OCI-LY3 (cell line): ENCODE measurements at regions not wholly inside any gene's neighbourhood (a gene's known extent, or its start where the extent isn't known, plus 50 kb on each side); places are given as distances from the start of the nearest gene placed in this dataset.
"Not testable (repeated sequence)": the region's sequence is repeated elsewhere in the genome, so short reads cannot be mapped to it uniquely, and the experiment has no call there.

Source experiments
- H2AFZ ChIP-seq: fragments of 200-600, 300-600 bp; shearing (Covaris generic); 2 replicates; pipeline ENCODE4 v1.6.0; 2014; ENCODE audit warnings: antibody characterized with exemption, low read depth, low read length
- H3K27ac ChIP-seq: fragments of 200-600, 300-600 bp; sonication (generic); 2 replicates; pipeline ENCODE4 v1.5.1; 2014; ENCODE audit warnings: mild to moderate bottlenecking, low read length, moderate library complexity, mixed read lengths
- H3K27me3 ChIP-seq: fragments of 200-600, 300-600 bp; sonication (generic); 2 replicates; pipeline ENCODE4 v1.6.1; 2014; ENCODE audit warnings: low read depth, low read length, mixed read lengths
- H3K36me3 ChIP-seq: fragments of 200-600, 300-600 bp; sonication (generic); replicated peaks from 2 replicates; pipeline ENCODE3; 2014; ENCODE audit warnings: low read depth, low read length, mixed read lengths
- H3K4me1 ChIP-seq: fragments of 300-600, 200-600 bp; sonication (generic); 2 replicates; pipeline ENCODE4 v1.6.1; 2014; ENCODE audit warnings: low read length, mixed read lengths
- H3K4me2 ChIP-seq: fragments of 200-600, 300-600 bp; sonication (generic); 2 replicates; pipeline ENCODE4 v1.6.1; 2014; ENCODE audit warnings: low read length, mixed read lengths
- H3K4me3 ChIP-seq: fragments of 300-600, 200-600 bp; sonication (generic); 2 replicates; pipeline ENCODE4 v1.5.1; 2014; ENCODE audit warnings: antibody characterized with exemption, mild to moderate bottlenecking, low read length, moderate library complexity
- H3K79me2 ChIP-seq: fragments of 300-600, 200-600 bp; shearing (Covaris generic); 2 replicates; pipeline ENCODE4 v1.6.1; 2014; ENCODE audit warnings: mild to moderate bottlenecking, low read length, mixed read lengths
- H3K9ac ChIP-seq: fragments of 300-600, 200-600 bp; shearing (Covaris generic); 2 replicates; pipeline ENCODE4 v1.6.0; 2014; ENCODE audit warnings: mild to moderate bottlenecking, low read length, moderate library complexity
- H3K9me3 ChIP-seq: fragments of 200-600, 300-600 bp; shearing (Covaris generic); 2 replicates; pipeline ENCODE4 v1.6.1; 2014; ENCODE audit warnings: low read length, mixed read lengths; ENCODE audit not compliant: insufficient read depth
- H4K20me1 ChIP-seq: fragments of 200-600, 300-600 bp; sonication (generic); 2 replicates; pipeline ENCODE4 v1.6.1; 2016; ENCODE audit warnings: low read length, mixed read lengths; ENCODE audit not compliant: insufficient read depth
- CTCF ChIP-seq: fragments of 200-600, 300-600 bp; sonication (generic); IDR thresholded peaks from 2 replicates; pipeline ENCODE4 v1.5.1; 2014; ENCODE audit warnings: antibody characterized with exemption, low read length, low read depth
- EZH2phosphoT487 ChIP-seq: fragments of 200-600 bp; shearing (Covaris generic); IDR thresholded peaks from 2 replicates; pipeline ENCODE4 v1.6.1; 2018; ENCODE audit warnings: antibody characterized with exemption, mixed run types, low read depth

- H2AFZ ChIP-seq, result no peak overlapping the region
- no peaks in the 10 kb centered on the region for H4K20me1 ChIP-seq
- no peaks in the 10 kb centered on the region for H3K4me1 ChIP-seq
- H3K9me3 ChIP-seq, result no peaks in the 10 kb centered on the region
- no peaks in the 10 kb centered on the region for H3K79me2 ChIP-seq
- H3K9ac ChIP-seq, result no peak overlapping the region
- no peak overlapping the region for H3K4me3 ChIP-seq
- H3K4me2 ChIP-seq, result no peak overlapping the region
- TF ChIP-seq CTCF (no peak), EZH2phosphoT487 (no peak)
- no peaks in the 10 kb centered on the region for H3K27me3 ChIP-seq
- no peaks in the 10 kb centered on the region for H3K36me3 ChIP-seq
- H3K27ac ChIP-seq, result no peak overlapping the region
Measured at GRCh38 chr17:22273308-22273707, 581.0 kb downstream of the KCNJ18 start.

GRCh38 chr17:22277595-22277994 lies 585.3 kb downstream of the KCNJ18 start:
- Histone ChIP-seq H3K79me2 (no peaks in the 10 kb centered on the region), H2AFZ (no peak overlapping the region), H4K20me1 (no peaks in the 10 kb centered on the region), H3K4me1 (no peaks in the 10 kb centered on the region), H3K36me3 (no peaks in the 10 kb centered on the region), H3K27me3 (no peaks in the 10 kb centered on the region), H3K27ac (no peak overlapping the region), H3K9ac (no peak overlapping the region), H3K4me2 (no peak overlapping the region), H3K9me3 (no peaks in the 10 kb centered on the region), H3K4me3 (no peak overlapping the region)
- TF ChIP-seq CTCF (no peak), EZH2phosphoT487 (no peak)

- Histone ChIP-seq H3K36me3 (no peaks in the 10 kb centered on the region), H3K27ac (no peak overlapping the region), H3K4me2 (no peak overlapping the region), H4K20me1 (no peaks in the 10 kb centered on the region), H2AFZ (no peak overlapping the region), H3K9me3 (no peaks in the 10 kb centered on the region), H3K79me2 (no peaks in the 10 kb centered on the region), H3K4me1 (no peaks in the 10 kb centered on the region), H3K4me3 (no peak overlapping the region), H3K27me3 (no peaks in the 10 kb centered on the region), H3K9ac (no peak overlapping the region)
- no peak for TF ChIP-seq CTCF
- no peak for TF ChIP-seq EZH2phosphoT487
Measured at GRCh38 chr17:22278302-22279275, 586.3 kb downstream of the KCNJ18 start.

- no peaks in the 10 kb centered on the region for H3K4me1 ChIP-seq
- no peaks in the 10 kb centered on the region for H4K20me1 ChIP-seq
- no peaks in the 10 kb centered on the region for H3K27me3 ChIP-seq
- H3K4me2 ChIP-seq, result no peak overlapping the region
- H3K79me2 ChIP-seq, result no peaks in the 10 kb centered on the region
- H3K9me3 ChIP-seq, result no peaks in the 10 kb centered on the region
- no peak overlapping the region for H2AFZ ChIP-seq
- no peak overlapping the region for H3K4me3 ChIP-seq
- H3K36me3 ChIP-seq, result no peaks in the 10 kb centered on the region
- no peak overlapping the region for H3K9ac ChIP-seq
- TF ChIP-seq EZH2phosphoT487, result no peak
- no peak for TF ChIP-seq CTCF
- H3K27ac ChIP-seq, result no peak overlapping the region
Measured at GRCh38 chr17:22286337-22287041, 594.2 kb downstream of the KCNJ18 start.

- H3K36me3 ChIP-seq, H3K9ac ChIP-seq, H3K4me2 ChIP-seq, H3K27ac ChIP-seq, H3K79me2 ChIP-seq, H3K4me1 ChIP-seq, H2AFZ ChIP-seq, H4K20me1 ChIP-seq, H3K9me3 ChIP-seq, H3K27me3 ChIP-seq, H3K4me3 ChIP-seq: not testable (repeated sequence)
Measured at GRCh38 chr17:22298484-22298951, 606.2 kb downstream of the KCNJ18 start.
